Fibroblast of lung (primary cell): ENCODE measurements at regions not wholly inside any gene's neighbourhood (a gene's known extent, or its start where the extent isn't known, plus 50 kb on each side); places are given as distances from the start of the nearest gene placed in this dataset.

Source experiments
- CTCF ChIP-seq, 2 donors: IDR thresholded peaks in 1 of 2; conservative IDR thresholded peaks in 1 of 2; 1 replicate in 1 of 2; 2 replicates in 1 of 2; pipeline ENCODE4 v1.5.1; 2011 to 2012; ENCODE audit warnings: low read length in 2 of 2, control low read depth in 1 of 2, inconsistent platforms in 1 of 2, low read depth in 1 of 2, mild to moderate bottlenecking in 1 of 2
- EZH2 ChIP-seq: IDR thresholded peaks from 2 replicates; pipeline ENCODE4 v1.5.1; 2012; ENCODE audit warnings: low read length, control low read depth, mild to moderate bottlenecking; ENCODE audit errors: missing control alignments

- TF ChIP-seq CTCF (conservative IDR thresholded peaks at IDR 0.05 in 1 of 2, IDR thresholded peaks at IDR 0.05 in 1 of 2; ENCODE audit: low read depth in 1 of 2, low read length in 2 of 2) (no peak), EZH2 (no peak)
Measured at GRCh38 chr6:139981066-139981624, 606.7 kb upstream of the CITED2 start.
